HL-60 (cell line): ENCODE measurements at regions not wholly inside any gene's neighbourhood (a gene's known extent, or its start where the extent isn't known, plus 50 kb on each side); places are given as distances from the start of the nearest gene placed in this dataset.
"Not testable (repeated sequence)": the region's sequence is repeated elsewhere in the genome, so short reads cannot be mapped to it uniquely, and the experiment has no call there.

ENCODE experiments used
- DNase-seq, 2 experiments: peaks; one replicate each; pipeline ENCODE4 v3.0.0-alpha.2; 2010 to 2020; ENCODE audit warnings: low read depth in 1 of 2, low spot score in 1 of 2
- H3K27ac ChIP-seq: fragments of 250-450 bp; sonication (Bioruptor Pico); replicated peaks from 2 replicates; pipeline ENCODE4 v1.5.1; 2020; ENCODE audit warnings: mild to moderate bottlenecking, moderate library complexity
- H3K27me3 ChIP-seq: fragments of 250-450 bp; sonication (Bioruptor Pico); 2 replicates; pipeline ENCODE4 v1.5.1; 2021; ENCODE audit warnings: mild to moderate bottlenecking, moderate library complexity; ENCODE audit not compliant: insufficient read depth, poor library complexity, severe bottlenecking
- H3K4me3 ChIP-seq: replicated peaks from 2 replicates; pipeline ENCODE4 v1.5.1; 2011; ENCODE audit warnings: mild to moderate bottlenecking, control low read depth, low read length; ENCODE audit not compliant: insufficient read depth
- GABPA ChIP-seq: IDR thresholded peaks from 2 replicates; pipeline ENCODE4 v1.6.1; 2012; ENCODE audit warnings: low read depth
- POLR2AphosphoS5 ChIP-seq: IDR thresholded peaks from 2 replicates; pipeline ENCODE4 v1.6.1; 2012; ENCODE audit warnings: low read depth
- SPI1 ChIP-seq: IDR thresholded peaks from 2 replicates; pipeline ENCODE4 v1.6.1; 2012; ENCODE audit warnings: low read depth, mild to moderate bottlenecking, borderline replicate concordance
- TF ChIP-seq, protein P1 (sequence below): IDR thresholded peaks from 2 replicates; pipeline ENCODE4 v1.6.1; 2012; ENCODE audit warnings: low read depth; ENCODE audit not compliant: insufficient replicate concordance
- TF ChIP-seq, protein P2 (sequence below): IDR thresholded peaks from one replicate; pipeline ENCODE4 v1.5.1; 2011; ENCODE audit warnings: low read length, control low read depth, inconsistent platforms; ENCODE audit not compliant: insufficient read depth

DNA sequence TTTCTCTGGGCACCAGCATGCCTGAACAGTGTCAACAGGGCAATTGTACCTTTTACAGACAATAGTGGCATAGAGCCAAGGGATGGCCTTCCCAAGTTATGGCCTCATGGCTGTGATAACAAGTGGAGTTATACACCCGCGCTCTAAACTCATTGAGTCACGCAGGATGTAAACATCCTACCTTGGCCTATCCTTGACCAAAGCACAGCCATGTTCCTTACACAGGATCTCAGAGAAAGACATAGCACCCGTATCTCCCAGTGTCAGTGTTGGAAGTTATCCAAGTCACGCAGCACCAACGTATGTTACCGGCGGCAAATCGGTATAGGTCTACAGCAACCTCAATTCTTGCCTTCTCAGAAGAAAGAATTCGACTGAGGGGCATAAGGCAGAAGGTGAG lies 1654.9 kb upstream of the LRRTM3 start:
- no peaks in the 10 kb centered on the region for H3K27me3 ChIP-seq
- TF ChIP-seq POLR2AphosphoS5 (no peak), GABPA (no peak), SPI1 (no peak)
- TF ChIP-seq, protein P1, sequence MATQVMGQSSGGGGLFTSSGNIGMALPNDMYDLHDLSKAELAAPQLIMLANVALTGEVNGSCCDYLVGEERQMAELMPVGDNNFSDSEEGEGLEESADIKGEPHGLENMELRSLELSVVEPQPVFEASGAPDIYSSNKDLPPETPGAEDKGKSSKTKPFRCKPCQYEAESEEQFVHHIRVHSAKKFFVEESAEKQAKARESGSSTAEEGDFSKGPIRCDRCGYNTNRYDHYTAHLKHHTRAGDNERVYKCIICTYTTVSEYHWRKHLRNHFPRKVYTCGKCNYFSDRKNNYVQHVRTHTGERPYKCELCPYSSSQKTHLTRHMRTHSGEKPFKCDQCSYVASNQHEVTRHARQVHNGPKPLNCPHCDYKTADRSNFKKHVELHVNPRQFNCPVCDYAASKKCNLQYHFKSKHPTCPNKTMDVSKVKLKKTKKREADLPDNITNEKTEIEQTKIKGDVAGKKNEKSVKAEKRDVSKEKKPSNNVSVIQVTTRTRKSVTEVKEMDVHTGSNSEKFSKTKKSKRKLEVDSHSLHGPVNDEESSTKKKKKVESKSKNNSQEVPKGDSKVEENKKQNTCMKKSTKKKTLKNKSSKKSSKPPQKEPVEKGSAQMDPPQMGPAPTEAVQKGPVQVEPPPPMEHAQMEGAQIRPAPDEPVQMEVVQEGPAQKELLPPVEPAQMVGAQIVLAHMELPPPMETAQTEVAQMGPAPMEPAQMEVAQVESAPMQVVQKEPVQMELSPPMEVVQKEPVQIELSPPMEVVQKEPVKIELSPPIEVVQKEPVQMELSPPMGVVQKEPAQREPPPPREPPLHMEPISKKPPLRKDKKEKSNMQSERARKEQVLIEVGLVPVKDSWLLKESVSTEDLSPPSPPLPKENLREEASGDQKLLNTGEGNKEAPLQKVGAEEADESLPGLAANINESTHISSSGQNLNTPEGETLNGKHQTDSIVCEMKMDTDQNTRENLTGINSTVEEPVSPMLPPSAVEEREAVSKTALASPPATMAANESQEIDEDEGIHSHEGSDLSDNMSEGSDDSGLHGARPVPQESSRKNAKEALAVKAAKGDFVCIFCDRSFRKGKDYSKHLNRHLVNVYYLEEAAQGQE, result no peak
- TF ChIP-seq, protein P2, sequence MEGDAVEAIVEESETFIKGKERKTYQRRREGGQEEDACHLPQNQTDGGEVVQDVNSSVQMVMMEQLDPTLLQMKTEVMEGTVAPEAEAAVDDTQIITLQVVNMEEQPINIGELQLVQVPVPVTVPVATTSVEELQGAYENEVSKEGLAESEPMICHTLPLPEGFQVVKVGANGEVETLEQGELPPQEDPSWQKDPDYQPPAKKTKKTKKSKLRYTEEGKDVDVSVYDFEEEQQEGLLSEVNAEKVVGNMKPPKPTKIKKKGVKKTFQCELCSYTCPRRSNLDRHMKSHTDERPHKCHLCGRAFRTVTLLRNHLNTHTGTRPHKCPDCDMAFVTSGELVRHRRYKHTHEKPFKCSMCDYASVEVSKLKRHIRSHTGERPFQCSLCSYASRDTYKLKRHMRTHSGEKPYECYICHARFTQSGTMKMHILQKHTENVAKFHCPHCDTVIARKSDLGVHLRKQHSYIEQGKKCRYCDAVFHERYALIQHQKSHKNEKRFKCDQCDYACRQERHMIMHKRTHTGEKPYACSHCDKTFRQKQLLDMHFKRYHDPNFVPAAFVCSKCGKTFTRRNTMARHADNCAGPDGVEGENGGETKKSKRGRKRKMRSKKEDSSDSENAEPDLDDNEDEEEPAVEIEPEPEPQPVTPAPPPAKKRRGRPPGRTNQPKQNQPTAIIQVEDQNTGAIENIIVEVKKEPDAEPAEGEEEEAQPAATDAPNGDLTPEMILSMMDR, result no peak
- DNase-seq, result no peak
- no peak overlapping the region for H3K27ac ChIP-seq
- H3K4me3 ChIP-seq, result no peak overlapping the region

DNA sequence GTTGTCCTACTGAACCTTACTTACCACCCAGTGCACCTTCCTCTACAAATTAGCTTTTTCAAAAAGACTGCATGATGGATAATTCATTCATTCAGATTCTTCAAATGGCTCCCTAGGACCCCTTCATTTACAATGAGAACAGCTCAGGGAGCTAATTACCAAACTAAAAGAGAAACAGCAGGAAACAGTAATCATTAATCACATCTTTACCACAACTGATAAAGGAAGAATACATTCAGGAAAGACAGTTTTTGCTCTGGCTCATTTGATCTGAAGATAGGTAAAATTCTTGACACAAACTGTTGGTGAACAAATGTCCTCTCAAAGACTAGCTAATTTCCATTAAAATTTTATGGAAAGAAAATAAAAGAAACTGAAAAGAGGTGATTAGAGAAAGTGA lies 1652.7 kb upstream of the LRRTM3 start:
- H3K27ac ChIP-seq, result no peak overlapping the region
- TF ChIP-seq GABPA, result no peak
- TF ChIP-seq, protein P1, result no peak
- TF ChIP-seq, protein P2, result no peak
- no peaks in the 10 kb centered on the region for H3K27me3 ChIP-seq
- no peak overlapping the region for H3K4me3 ChIP-seq
- no peak for DNase-seq

DNA sequence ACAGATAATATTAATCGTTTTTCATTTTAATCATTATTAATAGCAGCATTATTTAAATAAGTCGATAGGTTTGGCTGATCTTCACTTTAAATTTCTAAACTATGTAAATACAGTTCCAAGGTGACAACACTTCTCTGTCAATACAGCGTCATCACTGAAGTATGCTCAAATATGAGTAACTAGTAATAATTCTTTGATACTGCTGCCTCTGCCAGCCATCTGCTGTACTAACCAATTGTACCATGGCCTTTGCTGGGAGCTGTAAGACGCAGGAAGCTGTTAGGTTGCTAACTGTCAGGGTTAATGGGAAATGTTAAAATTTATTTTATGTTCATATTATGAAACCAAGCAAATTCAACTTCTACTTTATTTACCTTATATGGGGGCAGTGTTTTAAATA lies 1650.5 kb upstream of the LRRTM3 start:
- no peak for DNase-seq
- no peaks in the 10 kb centered on the region for H3K27me3 ChIP-seq
- no peak overlapping the region for H3K4me3 ChIP-seq
- TF ChIP-seq, protein P1, result no peak
- no peak for TF ChIP-seq GABPA
- no peak overlapping the region for H3K27ac ChIP-seq

DNA sequence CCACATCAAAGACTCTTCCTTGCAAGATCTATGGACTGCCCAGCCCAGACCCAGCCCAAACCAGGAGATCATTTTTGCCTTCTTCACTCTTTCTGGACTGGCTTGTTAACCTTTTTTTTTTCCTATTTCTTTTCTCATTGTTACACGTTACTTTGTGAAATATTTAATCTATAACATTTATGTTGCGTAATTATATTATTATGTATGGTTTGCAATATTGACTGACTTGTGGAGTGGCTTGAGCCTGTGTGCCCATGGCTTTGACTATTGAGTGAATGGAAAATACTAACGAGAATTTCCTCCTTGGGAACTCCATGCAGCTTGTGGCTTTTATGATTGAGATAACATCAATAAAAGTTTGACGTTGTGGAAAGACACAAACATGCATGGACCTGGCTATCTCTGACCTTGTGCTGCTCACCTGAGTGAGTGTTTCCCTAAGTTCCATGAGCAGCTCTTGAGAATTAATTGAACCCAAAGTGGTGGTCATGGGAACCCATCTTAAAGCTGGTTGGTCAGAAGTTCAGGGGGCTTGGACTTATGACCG lies 1641.3 kb upstream of the LRRTM3 start:
- DNase-seq, result no peak
- H3K27me3 ChIP-seq, result no peaks in the 10 kb centered on the region
- no peak overlapping the region for H3K27ac ChIP-seq
- no peak overlapping the region for H3K4me3 ChIP-seq
- TF ChIP-seq, protein P1, result no peak

DNA sequence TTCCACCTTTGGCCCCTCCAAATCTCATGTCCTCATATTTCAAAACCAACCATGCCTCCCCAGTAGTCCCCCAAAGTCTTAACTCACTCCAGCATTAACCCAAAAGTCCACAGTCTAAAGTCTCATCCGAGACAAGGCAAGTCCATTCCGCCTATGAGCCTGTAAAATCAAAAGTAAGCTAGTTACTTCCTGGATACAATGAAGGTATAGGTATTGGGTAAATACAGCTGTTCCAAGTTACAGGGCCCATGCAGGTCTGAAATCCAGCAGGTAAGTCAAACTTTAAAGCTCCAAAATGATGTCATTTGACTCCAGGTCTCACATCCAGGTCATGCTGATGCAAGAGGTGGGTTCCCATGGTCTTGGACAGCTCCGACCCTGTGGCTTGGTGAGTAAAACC lies 1640.1 kb upstream of the LRRTM3 start:
- H3K27me3 ChIP-seq, DNase-seq, H3K27ac ChIP-seq, H3K4me3 ChIP-seq: not testable (repeated sequence)
